ENCODE measurements at regions not wholly inside any gene's neighbourhood (a gene's known extent, or its start where the extent isn't known, plus 50 kb on each side); places are given as distances from the start of the nearest gene placed in this dataset.

GRCh38 chr3:72175296-72175858 is 390.4 kb upstream of the PROK2 start (continued):
- TF ChIP-seq ATF2 (IDR thresholded peaks at IDR 0.05; ENCODE audit: low read length) (no peak), POLR2A (IDR thresholded peaks at IDR 0.05; ENCODE audit: control extremely low read depth in 1 of 2, low read depth in 2 of 2, low read length in 2 of 2) (no peak), EP300 (IDR thresholded peaks at IDR 0.05; ENCODE audit: borderline replicate concordance in 1 of 2, low read depth in 2 of 2, low read length in 2 of 2) (no peak), CBX8 (IDR thresholded peaks at IDR 0.05; ENCODE audit: borderline replicate concordance, low read depth, low read length) (no peak), TBP (IDR thresholded peaks at IDR 0.05; ENCODE audit: low read depth, low read length) (no peak), HDAC6 (IDR thresholded peaks at IDR 0.05; ENCODE audit: low read depth, low read length) (no peak), SUZ12 (IDR thresholded peaks at IDR 0.05; ENCODE audit: low read length) (no peak), GABPA (IDR thresholded peaks at IDR 0.05; ENCODE audit: borderline replicate concordance, insufficient read depth, low read length) (no peak), JUND (IDR thresholded peaks at IDR 0.05; ENCODE audit: low read length) (no peak)

Measured in H1 (cell line).